ENCODE measurements at regions not wholly inside any gene's neighbourhood (a gene's known extent, or its start where the extent isn't known, plus 50 kb on each side); places are given as distances from the start of the nearest gene placed in this dataset.
"Not testable (repeated sequence)": the region's sequence is repeated elsewhere in the genome, so short reads cannot be mapped to it uniquely, and the experiment has no call there.

GRCh38 chr12:107493135-107493494 is 192.5 kb upstream of the PWP1 start:
- no peak for FAIRE-seq
- DNase-seq (ENCODE audit: low spot score) = no peak

GRCh38 chr12:107493666-107494065 is 191.9 kb upstream of the PWP1 start:
- FAIRE-seq = no peak

GRCh38 chr12:107494331-107494730 is 191.3 kb upstream of the PWP1 start:
- DNase-seq (ENCODE audit: low spot score) (no peak), FAIRE-seq (no peak)

More at GRCh38 chr12:107493666-107494065, 191.9 kb upstream of the PWP1 start:
- DNase-seq (ENCODE audit: low spot score) = no peak

GRCh38 chr12:107495604-107496003 is 190.0 kb upstream of the PWP1 start:
- DNase-seq (ENCODE audit: low spot score) (no peak), FAIRE-seq (no peak)

GRCh38 chr12:107497231-107497630 is 188.4 kb upstream of the PWP1 start:
- FAIRE-seq (peak; percentile 95), DNase-seq (ENCODE audit: low spot score) (no peak)

- DNase-seq (ENCODE audit: low spot score) (no peak), FAIRE-seq (no peak)
Measured at GRCh38 chr12:107500307-107500706, 185.3 kb upstream of the PWP1 start.

- FAIRE-seq = no peak
- no peak for DNase-seq (ENCODE audit: low spot score)
Measured at GRCh38 chr12:107501681-107502080, 183.9 kb upstream of the PWP1 start.

- FAIRE-seq = no peak
- no peak for DNase-seq (ENCODE audit: low spot score)
Measured at GRCh38 chr12:107503129-107503855, 182.3 kb upstream of the PWP1 start.

- FAIRE-seq = no peak
- DNase-seq (ENCODE audit: low spot score) = no peak
Measured at GRCh38 chr12:107503887-107504885, 181.4 kb upstream of the PWP1 start.

GRCh38 chr12:107509421-107509820 is 176.2 kb upstream of the PWP1 start:
- DNase-seq (ENCODE audit: low spot score) (no peak), FAIRE-seq (no peak)

GRCh38 chr12:107510211-107510610 is 175.4 kb upstream of the PWP1 start:
- no peak for DNase-seq (ENCODE audit: low spot score)
- FAIRE-seq = no peak

- FAIRE-seq = no peak
Measured at GRCh38 chr12:107511292-107511691, 174.3 kb upstream of the PWP1 start.

GRCh38 chr12:107512391-107512790 is 173.2 kb upstream of the PWP1 start:
- no peak for FAIRE-seq
- DNase-seq (ENCODE audit: low spot score) = no peak

More at GRCh38 chr12:107511292-107511691, 174.3 kb upstream of the PWP1 start:
- DNase-seq (ENCODE audit: low spot score) = no peak

- DNase-seq (ENCODE audit: low spot score) = no peak
Measured at GRCh38 chr12:107513184-107513583, 172.4 kb upstream of the PWP1 start.

GRCh38 chr12:107513636-107514400 is 171.8 kb upstream of the PWP1 start:
- FAIRE-seq (no peak), DNase-seq (ENCODE audit: low spot score) (no peak)

More at GRCh38 chr12:107513184-107513583, 172.4 kb upstream of the PWP1 start:
- no peak for FAIRE-seq

- no peak for FAIRE-seq
- peak; percentile 15 for DNase-seq (ENCODE audit: low spot score)
Measured at GRCh38 chr12:107514887-107515445, 170.6 kb upstream of the PWP1 start.

GRCh38 chr12:107515446-107515958 is 170.1 kb upstream of the PWP1 start:
- no peak for FAIRE-seq
- peak; percentile 83 for DNase-seq (ENCODE audit: low spot score)

GRCh38 chr12:107517816-107518215 is 167.8 kb upstream of the PWP1 start:
- not testable (repeated sequence) for DNase-seq (ENCODE audit: low spot score); FAIRE-seq

- FAIRE-seq (no peak), DNase-seq (ENCODE audit: low spot score) (no peak)
Measured at GRCh38 chr12:107518868-107519267, 166.7 kb upstream of the PWP1 start.

GRCh38 chr12:107519906-107520859 is 165.4 kb upstream of the PWP1 start:
- FAIRE-seq (no peak), DNase-seq (ENCODE audit: low spot score) (no peak)

Data from urothelium cell line (cell line).